H1 (cell line): ENCODE measurements at regions not wholly inside any gene's neighbourhood (a gene's known extent, or its start where the extent isn't known, plus 50 kb on each side); places are given as distances from the start of the nearest gene placed in this dataset.

Source experiments
- CTCF ChIA-PET: fragments of 300-600 bp; sonication (Branson Sonifier 250); formaldehyde crosslinking; loops from one replicate; lab custom pipeline; 2021; ENCODE audit not compliant: partially characterized antibody; lab: Charles Lee
- POLR2A ChIA-PET: fragments of 300-600 bp; sonication (Branson Sonifier 250); formaldehyde crosslinking; loops from one replicate; lab custom pipeline; 2021; ENCODE audit warnings: inconsistent platforms; ENCODE audit not compliant: partially characterized antibody; lab: Charles Lee
- DNase-seq, 2 experiments: peaks; one replicate each; pipeline versions ENCODE4 v3.0.0 to v3.0.0-alpha.2; 2010 to 2022; ENCODE audit warnings: low spot score in 2 of 2, low read depth in 1 of 2, mixed read lengths in 1 of 2
- FAIRE-seq: peaks from 2 replicates; lab custom pipeline; 2011; peaks lifted over from hg19 to GRCh38; lab: Jason Lieb, UNC
- H2AFZ ChIP-seq: 2 replicates; pipeline ENCODE4 v1.8.1; 2012; ENCODE audit warnings: low read length, inconsistent platforms
- H2AK5ac ChIP-seq: 2 replicates; pipeline ENCODE4 v1.6.1; 2013; ENCODE audit warnings: low read depth, low read length
- H2BK120ac ChIP-seq: replicated peaks from 2 replicates; pipeline ENCODE3; 2013; ENCODE audit warnings: low read depth, low read length, inconsistent platforms
- H2BK12ac ChIP-seq: 2 replicates; pipeline ENCODE4 v1.6.1; 2013; ENCODE audit warnings: low read depth, low read length
- H2BK15ac ChIP-seq: 2 replicates; pipeline ENCODE4 v1.6.1; 2013; ENCODE audit warnings: low read length
- H2BK20ac ChIP-seq: 2 replicates; pipeline ENCODE4 v1.6.1; 2013; ENCODE audit warnings: low read length
- H2BK5ac ChIP-seq: 2 replicates; pipeline ENCODE4 v1.6.1; 2013; ENCODE audit warnings: low read depth, low read length
- H3K14ac ChIP-seq: 2 replicates; pipeline ENCODE4 v1.6.1; 2013; ENCODE audit warnings: inconsistent platforms; ENCODE audit not compliant: insufficient read length
- H3K18ac ChIP-seq: 2 replicates; pipeline ENCODE4 v1.6.1; 2013; ENCODE audit warnings: low read length; ENCODE audit errors: extremely low read depth
- H3K23ac ChIP-seq: 2 replicates; pipeline ENCODE4 v1.6.1; 2013; ENCODE audit warnings: inconsistent platforms; ENCODE audit not compliant: insufficient read length
- H3K23me2 ChIP-seq: 2 replicates; pipeline ENCODE4 v1.6.1; 2013; ENCODE audit warnings: low read depth, low read length
- H3K27ac ChIP-seq: 2 replicates; pipeline ENCODE4 v1.6.1; 2011; ENCODE audit warnings: low read depth, low read length, inconsistent platforms
- H3K27me3 ChIP-seq, 4 experiments: replicated peaks in 1 of 4; 1 replicate in 1 of 4; 2 replicates in 3 of 4; pipeline versions ENCODE4 v1.6.1 to v1.8.1; 2011 to 2013; ENCODE audit warnings: low read length in 3 of 4, mild to moderate bottlenecking in 3 of 4, inconsistent platforms in 2 of 4, mixed read lengths in 2 of 4, moderate library complexity in 1 of 4; ENCODE audit not compliant: control insufficient read depth in 3 of 4, insufficient read depth in 3 of 4; ENCODE audit errors: extremely low read depth in 1 of 4
- H3K36me3 ChIP-seq, 4 experiments: 2 replicates each; pipeline versions ENCODE4 v1.6.1 to v1.8.1; 2011 to 2013; ENCODE audit warnings: mild to moderate bottlenecking in 4 of 4, low read length in 3 of 4, moderate library complexity in 2 of 4, control low read depth in 1 of 4, inconsistent platforms in 1 of 4; ENCODE audit not compliant: insufficient read depth in 4 of 4, control insufficient read depth in 2 of 4
- H3K4ac ChIP-seq: replicated peaks from 2 replicates; pipeline ENCODE3; 2013; ENCODE audit warnings: low read length, low read depth, mixed read lengths, inconsistent platforms; ENCODE audit not compliant: insufficient read length
- H3K4me1 ChIP-seq, 4 experiments: replicated peaks in 1 of 4; 1 replicate in 1 of 4; 2 replicates in 3 of 4; pipeline versions ENCODE4 v1.6.1 to v1.8.1; 2011 to 2013; ENCODE audit warnings: low read length in 3 of 4, inconsistent platforms in 2 of 4, mixed read lengths in 1 of 4; ENCODE audit not compliant: insufficient read depth in 4 of 4, control insufficient read depth in 3 of 4
- H3K4me2 ChIP-seq, 2 experiments: 2 replicates each; pipeline versions ENCODE4 v1.6.1 to v1.8.1; 2011 to 2013; ENCODE audit warnings: low read depth in 2 of 2, low read length in 2 of 2, control low read depth in 1 of 2, inconsistent platforms in 1 of 2, mild to moderate bottlenecking in 1 of 2; ENCODE audit not compliant: insufficient read depth in 1 of 2
- H3K4me3 ChIP-seq, 4 experiments: fragments of 200-600, 300-600 bp in 1 of 4; sonication (generic), shearing (Covaris generic), sonication (Bioruptor Twin) in 1 of 4; 2 replicates each; pipeline versions ENCODE4 v1.5.1 to v1.8.1; 2011 to 2016; ENCODE audit warnings: low read length in 4 of 4, low read depth in 3 of 4, control low read depth in 2 of 4, inconsistent platforms in 2 of 4, mild to moderate bottlenecking in 2 of 4, mixed read lengths in 1 of 4, moderate library complexity in 1 of 4; ENCODE audit not compliant: insufficient read depth in 2 of 4; ENCODE audit errors: extremely low read depth in 1 of 4
- H3K56ac ChIP-seq: replicated peaks from 2 replicates; pipeline ENCODE3; 2013; ENCODE audit warnings: low read depth, mild to moderate bottlenecking, mixed read lengths, low read length, inconsistent platforms; ENCODE audit not compliant: insufficient read length
- H3K79me1 ChIP-seq: 2 replicates; pipeline ENCODE4 v1.6.1; 2013; ENCODE audit warnings: low read depth, low read length, control low read depth
- H3K79me2 ChIP-seq, 2 experiments: 2 replicates each; pipeline versions ENCODE4 v1.6.1 to v1.8.1; 2012 to 2013; ENCODE audit warnings: low read length in 2 of 2, mild to moderate bottlenecking in 2 of 2, inconsistent platforms in 1 of 2; ENCODE audit not compliant: insufficient read depth in 2 of 2, control insufficient read depth in 1 of 2
- H3K9ac ChIP-seq, 4 experiments: replicated peaks in 1 of 4; 1 replicate in 1 of 4; 2 replicates in 3 of 4; pipeline versions ENCODE4 v1.6.1 to v1.8.1; 2011 to 2013; ENCODE audit warnings: low read depth in 3 of 4, low read length in 3 of 4, control low read depth in 2 of 4, mild to moderate bottlenecking in 2 of 4, moderate library complexity in 2 of 4, inconsistent platforms in 1 of 4; ENCODE audit errors: extremely low read depth in 1 of 4
- H3K9me3 ChIP-seq, 2 experiments: 2 replicates each; pipeline versions ENCODE4 v1.6.1 to v1.8.1; 2012 to 2013; ENCODE audit warnings: mild to moderate bottlenecking in 2 of 2, moderate library complexity in 2 of 2, control low read depth in 1 of 2, inconsistent platforms in 1 of 2, low read depth in 1 of 2, low read length in 1 of 2, mixed read lengths in 1 of 2; ENCODE audit not compliant: insufficient read depth in 2 of 2
- H4K20me1 ChIP-seq, 2 experiments: replicated peaks in 1 of 2; 2 replicates each; pipeline versions ENCODE3 to v1.8.1; 2011 to 2013; ENCODE audit warnings: inconsistent platforms in 2 of 2, low read length in 2 of 2, mild to moderate bottlenecking in 1 of 2; ENCODE audit not compliant: insufficient read depth in 2 of 2, control insufficient read depth in 1 of 2
- H4K5ac ChIP-seq: 2 replicates; pipeline ENCODE4 v1.6.1; 2013; ENCODE audit warnings: low read length, low read depth, mixed read lengths, inconsistent platforms; ENCODE audit not compliant: insufficient read length
- H4K8ac ChIP-seq: 2 replicates; pipeline ENCODE4 v1.8.0; 2013; ENCODE audit warnings: mild to moderate bottlenecking, moderate library complexity, low read length, inconsistent platforms; ENCODE audit not compliant: insufficient read depth; ENCODE audit errors: extremely low read depth
- H4K91ac ChIP-seq: replicated peaks from 2 replicates; pipeline ENCODE3; 2013; ENCODE audit warnings: low read length, mixed read lengths, inconsistent platforms; ENCODE audit not compliant: insufficient read length
- CBX8 ChIP-seq: fragments of 300-800, 300-1000 bp; sonication (generic); IDR thresholded peaks from 2 replicates; pipeline ENCODE4 v1.7.1; 2016; ENCODE audit warnings: low read depth, low read length, borderline replicate concordance
- NANOG ChIP-seq: IDR thresholded peaks from 2 replicates; pipeline ENCODE4 v1.6.1; 2011; ENCODE audit warnings: low read length, low read depth, mild to moderate bottlenecking, inconsistent platforms; ENCODE audit not compliant: insufficient read depth, poor library complexity, severe bottlenecking
- RBBP5 ChIP-seq: IDR thresholded peaks from 2 replicates; pipeline ENCODE4 v1.7.1; 2012; ENCODE audit warnings: low read depth, mild to moderate bottlenecking, inconsistent platforms, low read length, moderate library complexity, borderline replicate concordance

DNA sequence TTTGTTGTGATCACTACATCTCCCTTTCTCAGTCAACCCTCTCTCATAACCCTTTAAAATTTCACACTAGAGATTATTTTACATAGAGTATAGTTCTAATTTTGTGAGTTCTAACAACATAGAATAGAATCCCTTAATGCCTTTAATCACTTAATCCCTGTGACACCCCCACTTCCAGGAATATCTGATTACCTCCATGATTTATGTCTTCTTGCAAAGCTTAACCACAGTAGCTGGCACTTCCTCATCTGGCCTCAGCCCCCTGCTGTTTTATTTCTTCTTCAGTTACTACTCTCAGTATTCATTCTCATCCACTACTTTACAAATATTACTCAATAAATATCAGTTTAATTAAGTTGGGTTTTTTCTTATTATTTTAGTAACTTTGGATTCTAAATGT lies 340.9 kb downstream of the CENPC start:
- no peak overlapping the region for H2BK15ac ChIP-seq
- H3K18ac ChIP-seq, result no peak overlapping the region
- no peaks in the 10 kb centered on the region for H3K79me2 ChIP-seq
- no peak overlapping the region for H3K23ac ChIP-seq
- no peak overlapping the region for H3K56ac ChIP-seq
- H2BK12ac ChIP-seq, result no peak overlapping the region
- H2AK5ac ChIP-seq, result no peak overlapping the region
- ChIA-PET CTCF (interaction anchor here (0.7 to 1.3 kb wide), 3 partner anchors 10 to 188 kb away, joined by 3 to 5 read pairs (median 3); no protein-coding TSS in a partner anchor), POLR2A (no interaction called here)
- H3K27me3 ChIP-seq, result no peaks in the 10 kb centered on the region
- no peak overlapping the region for H4K8ac ChIP-seq
- H2BK120ac ChIP-seq, result no peak overlapping the region
- no peak overlapping the region for H2AFZ ChIP-seq
- H3K27ac ChIP-seq, result no peak overlapping the region
- FAIRE-seq (no peak), DNase-seq (no peak)
- H2BK20ac ChIP-seq, result no peak overlapping the region
- no peak overlapping the region for H3K4ac ChIP-seq
- H3K14ac ChIP-seq, result no peak overlapping the region
- H3K4me1 ChIP-seq, result no peaks in the 10 kb centered on the region
- no peak overlapping the region for H3K9ac ChIP-seq
- no peaks in the 10 kb centered on the region for H3K23me2 ChIP-seq
- H3K4me2 ChIP-seq, result no peak overlapping the region
- H3K4me3 ChIP-seq, result no peak overlapping the region
- no peaks in the 10 kb centered on the region for H4K20me1 ChIP-seq
- H3K36me3 ChIP-seq, result no peaks in the 10 kb centered on the region
- no peaks in the 10 kb centered on the region for H3K9me3 ChIP-seq
- no peak overlapping the region for H4K5ac ChIP-seq
- H4K91ac ChIP-seq, result no peak overlapping the region
- H2BK5ac ChIP-seq, result no peak overlapping the region
- no peaks in the 10 kb centered on the region for H3K79me1 ChIP-seq
- TF ChIP-seq CBX8 (no peak), NANOG (no peak), RBBP5 (no peak)
